ENCODE measurements at regions not wholly inside any gene's neighbourhood (a gene's known extent, or its start where the extent isn't known, plus 50 kb on each side); places are given as distances from the start of the nearest gene placed in this dataset.

DNA sequence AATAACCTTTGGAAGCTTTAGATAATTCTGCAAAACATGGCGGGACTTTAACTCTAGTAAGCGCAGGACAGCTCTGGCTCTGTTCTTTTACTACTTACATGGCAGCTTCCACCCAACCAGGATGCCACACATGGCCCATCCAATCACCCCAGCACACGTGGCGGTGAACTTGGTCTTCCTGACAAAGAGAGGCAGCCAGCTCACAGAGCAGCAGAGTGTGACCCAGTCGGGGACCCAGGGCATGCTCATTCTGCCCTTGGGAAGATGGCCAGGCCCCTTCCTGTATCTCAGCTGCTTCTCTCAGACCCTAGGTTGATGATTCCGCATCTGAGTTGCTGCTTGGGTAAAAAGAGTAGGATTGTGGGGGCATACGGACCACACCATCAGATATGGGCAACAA is 172.1 kb downstream of the USP12 start:
- no peak for TF ChIP-seq CTCF (conservative IDR thresholded peaks at IDR 0.05; ENCODE audit: low read depth)
- ChIA-PET POLR2A (ENCODE audit: low non-redundant PET) (no interaction called here), CTCF (no interaction called here)
- DNase-seq (ENCODE audit: low spot score), result no peak
- no peak overlapping the region for H3K27ac ChIP-seq

- H3K27ac ChIP-seq, result no peak overlapping the region
- DNase-seq (ENCODE audit: low spot score), result no peak
- no peak for TF ChIP-seq CTCF (conservative IDR thresholded peaks at IDR 0.05; ENCODE audit: low read depth)
- ChIA-PET POLR2A (ENCODE audit: low non-redundant PET) (no interaction called here), CTCF (no interaction called here)
Measured at GRCh38 chr13:26998292-26998691, 173.3 kb downstream of the USP12 start.

DNA sequence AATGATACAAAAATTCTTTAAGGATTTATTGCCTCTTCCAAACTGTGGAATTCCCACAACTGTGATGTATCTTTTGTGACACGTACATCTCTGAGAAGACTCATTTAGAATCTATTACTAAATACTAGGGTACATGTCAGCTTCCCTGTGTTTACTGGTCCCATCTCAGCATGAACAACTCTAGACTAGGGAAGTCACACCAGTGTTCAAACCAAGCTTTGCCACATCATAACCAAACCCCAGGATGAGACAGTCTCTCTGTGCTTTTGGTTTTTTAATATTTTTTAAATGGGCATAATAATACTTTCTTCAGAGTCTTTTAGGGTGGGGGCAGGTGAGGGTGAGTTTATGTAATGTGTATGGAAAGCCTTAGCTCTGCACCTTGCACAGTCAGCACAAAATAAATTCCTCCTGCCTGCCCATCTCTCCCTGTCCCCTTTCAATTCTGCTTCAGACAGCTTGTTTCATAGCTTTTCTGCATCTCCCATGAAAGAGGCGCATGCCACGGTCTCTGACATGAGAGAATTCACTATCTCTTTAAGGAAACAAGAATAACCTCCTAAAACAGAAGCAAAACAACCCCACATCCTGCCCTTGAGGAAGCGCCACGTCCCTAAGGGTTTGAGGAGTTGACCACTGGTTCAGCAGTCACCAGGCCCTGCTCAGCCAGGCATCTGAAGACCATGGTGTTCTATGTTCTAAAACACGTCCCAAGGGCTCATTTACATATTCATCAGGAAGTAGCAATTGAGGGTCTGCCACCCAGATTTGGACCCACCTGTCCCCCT is 174.5 kb downstream of the USP12 start:
- no peak overlapping the region for H3K27ac ChIP-seq
- POLR2A ChIA-PET (ENCODE audit: low non-redundant PET), result no interaction called here
- no peak for TF ChIP-seq CTCF (conservative IDR thresholded peaks at IDR 0.05; ENCODE audit: low read depth)
- DNase-seq (ENCODE audit: low spot score), result no peak
- CTCF ChIA-PET, result interaction anchor here (0.6 kb wide), 1 partner anchor 328 kb away, joined by 3 read pairs; no protein-coding TSS in a partner anchor

DNA sequence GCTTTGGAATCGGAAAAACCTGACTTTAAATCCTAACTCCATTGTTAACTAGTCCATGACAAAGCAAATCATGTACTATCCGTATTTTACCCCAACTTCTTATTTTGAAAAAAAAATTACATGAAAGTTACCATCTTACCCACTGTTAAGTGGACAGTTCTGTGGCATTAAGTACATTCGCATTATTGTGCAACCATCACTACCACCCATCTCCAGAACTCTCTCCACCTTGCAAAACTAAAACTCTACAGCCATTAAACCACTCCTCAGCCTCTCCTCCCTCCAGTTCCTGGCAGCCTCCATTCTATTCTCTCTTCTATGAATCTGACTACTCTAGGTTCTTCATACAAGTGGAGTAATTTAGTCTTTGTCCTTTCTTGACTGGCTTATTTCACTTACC is 176.5 kb downstream of the USP12 start:
- no peak for DNase-seq (ENCODE audit: low spot score)
- POLR2A ChIA-PET (ENCODE audit: low non-redundant PET), result no interaction called here
- no peak for TF ChIP-seq CTCF (conservative IDR thresholded peaks at IDR 0.05; ENCODE audit: low read depth)
- no peak overlapping the region for H3K27ac ChIP-seq
- CTCF ChIA-PET, result no interaction called here

DNA sequence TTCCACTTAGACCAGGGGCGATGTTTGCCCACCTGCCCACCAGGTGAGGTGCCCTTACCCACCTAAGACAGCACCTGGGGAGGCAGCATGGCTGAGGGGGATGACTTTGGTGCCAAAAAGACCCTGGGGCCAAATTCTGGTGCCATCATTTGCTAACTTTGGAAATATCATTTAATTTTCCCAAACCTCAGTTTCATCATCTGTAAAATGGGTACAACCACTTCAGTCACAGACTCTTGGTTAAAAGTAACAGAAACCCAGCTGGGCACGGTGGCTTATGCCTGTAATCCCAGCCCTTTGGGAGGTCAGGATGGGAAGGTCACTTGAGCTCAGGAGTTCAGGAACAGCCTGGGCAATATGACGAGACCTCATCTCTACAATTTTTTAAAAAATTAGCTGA is 177.8 kb downstream of the USP12 start:
- H3K27ac ChIP-seq, result no peak overlapping the region
- POLR2A ChIA-PET (ENCODE audit: low non-redundant PET), result no interaction called here

More for the DNA sequence above, 177.8 kb downstream of the USP12 start:
- no peak for DNase-seq (ENCODE audit: low spot score)
- CTCF ChIA-PET, result interaction anchor here (0.6 kb wide), 1 partner anchor 345 kb away, joined by 3 read pairs; no protein-coding TSS in a partner anchor
- no peak for TF ChIP-seq CTCF (conservative IDR thresholded peaks at IDR 0.05; ENCODE audit: low read depth)
